GM18951 (cell line): ENCODE measurements at regions not wholly inside any gene's neighbourhood (a gene's known extent, or its start where the extent isn't known, plus 50 kb on each side); places are given as distances from the start of the nearest gene placed in this dataset.

ENCODE experiments used
- POLR2A ChIP-seq: IDR thresholded peaks from 4 replicates; pipeline ENCODE4 v1.6.1; 2011; ENCODE audit warnings: mild to moderate bottlenecking; ENCODE audit not compliant: insufficient read length, insufficient read depth; ENCODE audit errors: extremely low read depth
- in situ Hi-C: fragments of 300-500 bp; cut with MboI; formaldehyde crosslinking; loops from one replicate; pipeline ENCODE4 v1.12.0; 2022; ENCODE audit warnings: low sequenced_read_pairs, mixed read lengths, inconsistent platforms; ENCODE audit not compliant: unreplicated experiment

DNA sequence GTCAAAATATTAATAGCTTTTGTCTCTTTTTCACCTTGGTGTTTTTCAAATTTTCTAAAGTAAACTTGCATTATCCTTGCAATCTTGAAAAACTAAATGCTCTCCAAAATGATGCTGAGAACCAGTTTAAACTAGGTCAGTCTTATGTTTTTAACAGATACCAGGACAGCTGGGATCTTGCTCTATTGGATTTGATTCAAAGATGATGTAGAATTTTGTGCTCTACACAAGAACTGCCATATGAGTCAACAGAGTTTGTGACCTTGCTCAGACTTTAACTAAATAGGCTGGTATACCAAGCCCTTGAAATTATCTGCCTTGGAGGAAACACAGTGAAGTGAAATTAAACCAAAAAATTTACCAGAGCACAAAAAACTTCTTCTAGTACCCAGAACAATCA, 991.1 kb downstream of the STPG2 start:
- no peak for TF ChIP-seq POLR2A
- in situ Hi-C loops = no loop called here

DNA sequence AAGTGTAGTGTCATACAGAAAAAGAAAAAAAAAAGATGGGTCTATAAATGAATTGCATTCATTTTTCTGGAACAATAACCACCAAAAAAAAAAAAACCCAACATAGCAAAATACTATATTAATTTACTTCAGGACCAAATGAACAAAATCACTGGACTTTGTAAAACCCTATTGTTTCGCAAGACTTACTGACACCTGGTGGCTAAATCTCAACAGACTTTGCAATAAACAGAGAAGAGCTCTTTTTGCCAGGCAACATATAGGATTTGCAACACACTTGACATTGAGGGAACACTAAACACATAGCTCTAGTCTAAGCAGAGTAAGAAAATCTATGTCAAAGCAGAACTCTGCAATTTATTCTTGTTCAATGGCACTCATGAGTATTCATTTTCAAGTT, 990.2 kb downstream of the STPG2 start:
- no peak for TF ChIP-seq POLR2A
- in situ Hi-C loops = no loop called here

DNA sequence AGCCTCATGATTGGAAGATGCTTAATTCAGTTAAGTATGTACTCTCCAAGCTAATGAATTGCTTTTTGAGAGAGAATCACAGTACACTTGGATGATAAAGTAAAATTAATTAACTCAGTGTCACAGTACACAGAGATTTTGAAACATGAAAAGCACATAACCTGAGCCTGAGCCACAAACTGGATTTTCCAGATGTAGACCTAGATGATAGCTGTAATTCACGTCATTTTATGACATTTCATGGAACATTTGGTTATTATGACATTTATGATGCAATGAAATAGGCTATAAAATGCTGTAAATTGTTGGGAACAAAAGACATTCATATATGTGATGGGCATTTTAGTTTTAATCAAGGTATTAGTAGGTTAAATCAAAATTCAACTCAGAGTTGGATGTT, 983.7 kb downstream of the STPG2 start:
- no peak for TF ChIP-seq POLR2A
- in situ Hi-C loops = no loop called here

DNA sequence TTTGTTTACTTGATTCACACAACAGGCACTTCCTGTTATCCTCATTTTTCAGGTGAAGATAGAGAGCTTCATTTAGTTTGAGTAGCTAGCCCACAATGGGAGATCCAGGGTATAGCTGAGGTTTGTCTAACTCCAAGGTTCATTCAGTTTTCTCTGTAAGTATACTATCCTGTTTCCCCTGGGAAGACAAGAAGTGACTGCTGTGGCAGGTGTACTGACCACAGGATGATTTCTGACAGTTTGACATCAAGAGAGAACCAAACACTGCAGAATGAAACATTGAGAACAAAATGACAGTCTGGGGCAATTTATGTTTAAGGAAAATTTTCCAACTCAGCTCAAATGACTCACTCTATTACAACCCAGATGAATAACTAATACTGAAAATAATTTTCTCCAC, 958.0 kb downstream of the STPG2 start:
- TF ChIP-seq POLR2A = no peak

DNA sequence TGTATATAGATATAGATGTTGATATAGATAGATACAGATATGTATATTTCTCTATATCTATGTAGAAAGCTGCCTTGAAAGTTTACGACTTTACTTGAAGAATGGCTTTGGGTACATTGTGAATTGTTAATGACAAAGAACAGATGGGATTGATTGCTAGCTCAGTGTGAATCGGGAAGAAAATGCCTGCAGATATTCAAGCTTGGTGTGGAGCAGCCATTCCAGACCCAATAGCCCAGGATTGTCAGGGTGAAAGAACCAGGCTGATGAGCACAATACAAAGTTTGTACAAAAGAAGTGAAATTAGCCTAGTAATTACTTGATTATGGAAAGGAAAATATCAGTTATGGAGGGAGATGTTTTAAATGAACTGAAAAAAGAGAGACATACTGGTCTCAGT, 946.2 kb downstream of the STPG2 start:
- in situ Hi-C loops = no loop called here
- TF ChIP-seq POLR2A = no peak

More for the DNA sequence above, 958.0 kb downstream of the STPG2 start:
- in situ Hi-C loops = no loop called here

DNA sequence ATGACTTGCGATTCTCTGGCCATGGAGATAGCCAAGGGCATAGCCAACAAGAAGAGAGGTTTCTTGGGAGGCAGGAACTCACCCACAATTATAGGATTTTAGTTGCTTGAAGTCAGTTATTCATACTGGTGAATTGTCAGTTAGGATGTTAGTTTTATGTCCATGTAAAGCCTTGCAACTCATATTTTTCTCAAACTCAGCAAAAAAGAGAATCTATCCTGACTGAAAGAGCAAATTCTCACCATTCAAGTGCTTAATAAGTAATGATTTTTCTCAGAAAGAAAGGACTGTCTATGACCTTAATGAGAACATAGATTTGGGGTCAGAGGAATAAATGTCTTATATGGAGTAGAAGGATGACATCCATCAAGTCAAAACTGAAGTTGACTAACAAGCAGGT, 934.5 kb downstream of the STPG2 start:
- in situ Hi-C loops = no loop called here
- TF ChIP-seq POLR2A = no peak

DNA sequence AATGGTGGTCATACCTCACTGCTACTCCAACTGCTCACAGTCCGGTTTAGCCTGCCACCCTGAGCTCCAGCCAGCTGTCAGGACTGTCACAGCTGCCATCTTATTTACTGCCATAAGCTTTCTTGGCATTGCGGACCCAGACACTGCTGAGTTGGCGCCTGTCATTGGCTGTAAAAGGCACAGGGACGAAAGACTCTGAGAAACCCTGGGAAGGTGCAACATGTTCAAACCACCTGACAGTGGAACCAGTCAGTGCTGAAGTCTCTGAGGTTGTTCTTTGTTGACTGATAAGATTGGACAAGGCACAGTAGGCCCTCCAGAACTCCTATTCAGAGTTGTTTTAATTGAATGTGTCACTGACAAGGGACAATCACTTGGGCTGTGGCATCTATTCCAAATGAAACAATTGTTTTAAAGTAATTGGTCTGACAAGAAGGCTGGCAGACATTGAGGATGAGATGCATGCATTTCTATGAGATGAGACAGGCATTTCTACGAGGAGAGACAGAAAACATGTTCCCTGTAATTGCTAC, 927.8 kb downstream of the STPG2 start:
- no peak for TF ChIP-seq POLR2A
- in situ Hi-C loops = no loop called here

DNA sequence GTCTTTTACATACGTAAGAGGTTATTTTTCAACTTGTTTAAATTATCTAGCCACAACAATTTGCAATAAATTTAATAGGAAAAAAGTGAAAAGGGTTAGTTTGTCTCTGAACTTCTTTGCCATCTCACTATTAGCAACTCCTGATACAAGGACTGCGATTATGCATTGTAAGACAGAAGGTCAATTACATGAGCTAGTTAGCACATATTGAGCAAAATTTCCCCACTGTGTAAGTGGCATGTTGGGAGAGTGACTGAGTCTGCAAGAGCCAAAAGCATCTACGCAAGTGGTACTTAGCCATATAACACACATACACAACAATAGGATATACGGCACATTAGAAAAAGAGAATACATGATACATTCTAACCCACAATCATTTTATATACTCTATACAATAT, 927.2 kb downstream of the STPG2 start:
- in situ Hi-C loops = no loop called here
- no peak for TF ChIP-seq POLR2A

DNA sequence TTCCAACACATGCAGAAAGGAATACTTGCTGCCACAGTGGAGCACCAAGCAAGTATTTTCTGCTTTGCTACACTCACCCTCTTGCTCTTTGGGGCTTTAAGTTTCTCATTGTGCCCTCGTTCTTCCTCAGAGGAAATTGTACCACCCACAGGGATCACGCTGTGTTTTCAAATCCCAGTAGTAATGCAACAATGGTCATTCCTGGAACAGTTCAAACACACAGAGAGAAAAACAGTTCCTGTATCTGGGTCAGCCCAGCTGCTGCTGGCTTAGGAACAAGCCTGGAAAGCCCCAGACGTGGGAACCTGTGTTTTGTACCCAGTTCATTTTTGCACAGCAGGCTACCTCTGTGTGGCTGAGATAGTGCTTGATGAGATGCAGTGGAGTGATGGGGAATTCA, 907.8 kb downstream of the STPG2 start:
- in situ Hi-C loops = no loop called here
- no peak for TF ChIP-seq POLR2A

DNA sequence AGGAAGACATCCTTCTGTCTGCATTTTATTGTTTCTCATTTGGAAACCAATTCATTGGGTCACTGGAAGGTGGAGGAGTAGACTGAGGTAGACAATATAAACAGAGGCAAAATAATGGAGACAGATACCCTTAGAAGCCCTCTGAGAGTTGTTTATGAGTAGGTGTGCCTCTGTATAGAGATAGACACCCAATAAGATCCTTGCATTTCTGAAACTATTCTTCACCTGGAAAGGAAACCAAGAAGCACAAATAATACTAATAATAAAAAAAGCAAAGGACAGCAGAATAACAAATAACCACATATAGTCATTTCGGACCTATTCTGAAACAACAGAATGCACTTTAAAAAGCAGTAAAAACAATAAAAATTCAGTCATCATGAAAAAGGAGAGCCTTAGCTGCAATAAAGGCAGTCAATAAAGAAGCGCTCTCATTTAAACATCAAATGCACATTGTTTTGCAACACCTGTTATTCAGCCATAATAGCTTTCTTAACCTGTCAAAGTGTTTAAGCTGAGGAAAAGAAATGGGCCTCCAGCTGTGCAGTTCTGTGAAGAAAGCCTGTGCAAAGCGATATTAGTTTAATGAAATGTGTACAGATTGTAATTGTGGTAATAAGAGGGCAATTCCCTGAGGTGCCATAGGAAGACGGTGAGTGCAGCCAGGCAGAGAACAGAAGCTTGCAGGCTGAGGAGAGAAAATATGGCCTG, 904.2 kb downstream of the STPG2 start:
- TF ChIP-seq POLR2A = no peak
- in situ Hi-C loops = no loop called here

DNA sequence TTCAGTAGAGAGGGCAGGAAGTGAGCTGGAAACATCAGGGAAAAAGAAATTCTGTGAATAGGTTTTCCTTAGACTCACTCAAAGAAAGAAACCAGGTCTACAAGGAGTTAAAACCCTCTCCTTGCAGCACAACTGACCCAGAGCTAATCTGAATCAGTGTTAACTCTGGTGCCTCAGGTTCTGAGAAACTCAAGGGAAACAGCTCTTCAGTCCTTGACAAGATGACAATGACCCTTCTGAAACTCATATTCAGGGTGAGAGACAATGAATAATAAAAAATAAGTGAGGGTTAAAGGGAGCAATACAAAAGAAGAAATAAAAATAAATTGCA, 903.6 kb downstream of the STPG2 start:
- no peak for TF ChIP-seq POLR2A
- in situ Hi-C loops = no loop called here

DNA sequence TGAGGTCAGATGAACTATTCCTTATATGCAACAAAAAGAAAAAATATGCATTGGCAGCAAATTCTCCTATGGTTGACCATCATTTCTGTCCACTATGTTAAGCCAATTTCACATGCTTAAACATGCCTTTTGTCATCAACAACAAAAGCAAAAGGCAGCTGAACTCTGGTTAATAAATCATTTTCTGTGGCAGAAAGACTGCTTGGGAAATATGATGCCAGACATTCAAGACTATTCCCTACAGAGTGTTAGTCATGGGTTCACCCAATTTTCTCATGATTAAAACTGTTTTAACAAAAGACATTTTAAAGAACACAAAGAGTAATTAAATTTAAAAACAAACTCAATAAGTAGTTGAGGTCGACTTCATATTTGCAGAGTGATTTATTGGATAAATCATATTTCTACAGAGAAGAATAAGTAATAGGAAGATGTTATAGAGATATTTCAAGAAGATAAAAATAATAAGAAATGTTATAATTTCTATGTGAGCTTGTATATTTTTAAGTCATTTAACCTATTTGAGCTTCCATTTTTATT, 890.6 kb downstream of the STPG2 start:
- no peak for TF ChIP-seq POLR2A
- in situ Hi-C loops = no loop called here

DNA sequence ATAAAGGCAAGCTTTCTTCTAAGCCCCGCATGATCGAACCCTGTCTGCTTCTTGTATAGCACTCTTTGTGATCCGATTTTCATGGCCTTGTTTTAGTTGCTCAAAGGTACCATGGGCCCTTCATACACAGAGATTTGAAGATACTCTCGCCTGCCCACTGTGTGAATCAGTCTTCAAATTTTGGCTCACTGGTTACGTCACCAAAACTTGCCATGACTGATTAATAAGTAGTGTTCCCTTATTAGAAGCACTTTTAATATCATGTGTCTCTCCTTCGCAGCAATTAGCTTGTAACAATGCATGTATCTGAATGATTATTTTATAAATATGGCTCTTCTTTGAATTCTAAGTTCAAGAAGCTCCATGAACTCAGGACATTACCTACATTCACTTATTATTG, 880.5 kb downstream of the STPG2 start:
- TF ChIP-seq POLR2A = no peak
- in situ Hi-C loops = no loop called here

DNA sequence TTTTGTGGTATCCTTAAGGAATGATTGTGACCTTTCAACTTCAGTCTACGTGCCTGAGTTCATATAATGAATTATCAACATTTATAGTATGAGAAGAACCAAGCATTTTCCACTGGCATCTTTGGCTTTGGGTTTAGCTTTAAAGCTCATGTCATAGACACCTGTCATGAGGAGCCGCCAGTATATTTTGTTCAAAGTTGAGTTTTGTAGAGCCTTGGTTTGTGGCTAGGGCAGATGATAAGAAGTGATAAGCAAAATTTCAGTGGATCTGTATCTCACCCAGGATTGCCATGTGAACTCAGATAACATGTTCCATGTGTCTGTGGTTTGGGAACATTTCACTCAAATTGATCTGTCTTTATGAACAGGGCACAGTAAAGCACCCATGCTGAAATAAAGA, 873.2 kb downstream of the STPG2 start:
- in situ Hi-C loops = no loop called here
- TF ChIP-seq POLR2A = no peak
